ENCODE measurements at regions not wholly inside any gene's neighbourhood (a gene's known extent, or its start where the extent isn't known, plus 50 kb on each side); places are given as distances from the start of the nearest gene placed in this dataset.

- 94 to 95% methylated on average over 10 of the region's 10 CpGs for WGBS, 2 experiments
Measured at GRCh38 chr6:14704383-14705271, 541.2 kb upstream of the JARID2 start.

GRCh38 chr6:14705841-14706377, 540.0 kb upstream of the JARID2 start:
- H3K4me1 ChIP-seq (ENCODE audit: control insufficient read depth, insufficient read depth, low read length), result no peaks in the 10 kb centered on the region
- no peaks in the 10 kb centered on the region for H3K9me3 ChIP-seq (ENCODE audit: control insufficient read depth, low read length)
- 96% methylated on average over 3 to 4 of the region's 4 CpGs for WGBS, 2 experiments
- H3K36me3 ChIP-seq (ENCODE audit: control insufficient read depth, insufficient read depth, low read length), result no peaks in the 10 kb centered on the region
- no peaks in the 10 kb centered on the region for H3K27me3 ChIP-seq (ENCODE audit: control insufficient read depth, insufficient read depth, low read length, poor library complexity, severe bottlenecking)
- H3K4me3 ChIP-seq (ENCODE audit: insufficient read depth, low read depth, low read length), result no peak overlapping the region
- no peak overlapping the region for H3K27ac ChIP-seq (ENCODE audit: insufficient read depth, low read depth, low read length, poor library complexity, severe bottlenecking)

More at GRCh38 chr6:14704383-14705271, 541.2 kb upstream of the JARID2 start:
- Histone ChIP-seq H3K9me3 (ENCODE audit: control insufficient read depth, low read length) (no peaks in the 10 kb centered on the region), H3K4me1 (ENCODE audit: control insufficient read depth, insufficient read depth, low read length) (no peaks in the 10 kb centered on the region), H3K27ac (ENCODE audit: insufficient read depth, low read depth, low read length, poor library complexity, severe bottlenecking) (no peak overlapping the region), H3K36me3 (ENCODE audit: control insufficient read depth, insufficient read depth, low read length) (no peaks in the 10 kb centered on the region), H3K4me3 (ENCODE audit: insufficient read depth, low read depth, low read length) (no peak overlapping the region), H3K27me3 (ENCODE audit: control insufficient read depth, insufficient read depth, low read length, poor library complexity, severe bottlenecking) (no peaks in the 10 kb centered on the region)

GRCh38 chr6:14706378-14706929, 539.4 kb upstream of the JARID2 start:
- Histone ChIP-seq H3K9me3 (ENCODE audit: control insufficient read depth, low read length) (no peaks in the 10 kb centered on the region), H3K36me3 (ENCODE audit: control insufficient read depth, insufficient read depth, low read length) (no peaks in the 10 kb centered on the region), H3K27ac (ENCODE audit: insufficient read depth, low read depth, low read length, poor library complexity, severe bottlenecking) (no peak overlapping the region), H3K4me1 (ENCODE audit: control insufficient read depth, insufficient read depth, low read length) (no peaks in the 10 kb centered on the region), H3K27me3 (ENCODE audit: control insufficient read depth, insufficient read depth, low read length, poor library complexity, severe bottlenecking) (no peaks in the 10 kb centered on the region), H3K4me3 (ENCODE audit: insufficient read depth, low read depth, low read length) (no peak overlapping the region)
- 91 to 92% methylated on average over 12 of the region's 12 CpGs for WGBS, 2 experiments

GRCh38 chr6:14707276-14707675, 538.6 kb upstream of the JARID2 start:
- Histone ChIP-seq H3K27me3 (ENCODE audit: control insufficient read depth, insufficient read depth, low read length, poor library complexity, severe bottlenecking) (no peaks in the 10 kb centered on the region), H3K36me3 (ENCODE audit: control insufficient read depth, insufficient read depth, low read length) (no peaks in the 10 kb centered on the region), H3K4me1 (ENCODE audit: control insufficient read depth, insufficient read depth, low read length) (no peaks in the 10 kb centered on the region), H3K4me3 (ENCODE audit: insufficient read depth, low read depth, low read length) (no peak overlapping the region), H3K27ac (ENCODE audit: insufficient read depth, low read depth, low read length, poor library complexity, severe bottlenecking) (no peak overlapping the region), H3K9me3 (ENCODE audit: control insufficient read depth, low read length) (no peaks in the 10 kb centered on the region)

- Histone ChIP-seq H3K36me3 (ENCODE audit: control insufficient read depth, insufficient read depth, low read length) (no peaks in the 10 kb centered on the region), H3K4me3 (ENCODE audit: insufficient read depth, low read depth, low read length) (no peak overlapping the region), H3K27ac (ENCODE audit: insufficient read depth, low read depth, low read length, poor library complexity, severe bottlenecking) (no peak overlapping the region), H3K9me3 (ENCODE audit: control insufficient read depth, low read length) (no peaks in the 10 kb centered on the region), H3K4me1 (ENCODE audit: control insufficient read depth, insufficient read depth, low read length) (no peaks in the 10 kb centered on the region), H3K27me3 (ENCODE audit: control insufficient read depth, insufficient read depth, low read length, poor library complexity, severe bottlenecking) (no peaks in the 10 kb centered on the region)
- 89 to 95% methylated on average over 2 of the region's 2 CpGs for WGBS, 2 experiments
Measured at GRCh38 chr6:14707971-14708465, 537.9 kb upstream of the JARID2 start.

GRCh38 chr6:14709066-14709670, 536.7 kb upstream of the JARID2 start:
- Histone ChIP-seq H3K27me3 (ENCODE audit: control insufficient read depth, insufficient read depth, low read length, poor library complexity, severe bottlenecking) (no peaks in the 10 kb centered on the region), H3K4me1 (ENCODE audit: control insufficient read depth, insufficient read depth, low read length) (no peaks in the 10 kb centered on the region), H3K27ac (ENCODE audit: insufficient read depth, low read depth, low read length, poor library complexity, severe bottlenecking) (no peak overlapping the region), H3K9me3 (ENCODE audit: control insufficient read depth, low read length) (no peaks in the 10 kb centered on the region), H3K36me3 (ENCODE audit: control insufficient read depth, insufficient read depth, low read length) (no peaks in the 10 kb centered on the region), H3K4me3 (ENCODE audit: insufficient read depth, low read depth, low read length) (no peak overlapping the region)
- WGBS, 2 experiments, result 92 to 94% methylated on average over 12 of the region's 12 CpGs

GRCh38 chr6:14709900-14710299, 536.0 kb upstream of the JARID2 start:
- Histone ChIP-seq H3K4me1 (ENCODE audit: control insufficient read depth, insufficient read depth, low read length) (no peaks in the 10 kb centered on the region), H3K9me3 (ENCODE audit: control insufficient read depth, low read length) (no peaks in the 10 kb centered on the region), H3K4me3 (ENCODE audit: insufficient read depth, low read depth, low read length) (no peak overlapping the region), H3K36me3 (ENCODE audit: control insufficient read depth, insufficient read depth, low read length) (no peaks in the 10 kb centered on the region), H3K27me3 (ENCODE audit: control insufficient read depth, insufficient read depth, low read length, poor library complexity, severe bottlenecking) (no peaks in the 10 kb centered on the region), H3K27ac (ENCODE audit: insufficient read depth, low read depth, low read length, poor library complexity, severe bottlenecking) (no peak overlapping the region)
- 89 to 95% methylated on average over 3 to 4 of the region's 4 CpGs for WGBS, 2 experiments

- H3K27ac ChIP-seq (ENCODE audit: insufficient read depth, low read depth, low read length, poor library complexity, severe bottlenecking), result no peak overlapping the region
- no peaks in the 10 kb centered on the region for H3K4me1 ChIP-seq (ENCODE audit: control insufficient read depth, insufficient read depth, low read length)
- 92 to 97% methylated on average over 5 of the region's 5 CpGs for WGBS, 2 experiments
- H3K9me3 ChIP-seq (ENCODE audit: control insufficient read depth, low read length), result no peaks in the 10 kb centered on the region
- no peaks in the 10 kb centered on the region for H3K27me3 ChIP-seq (ENCODE audit: control insufficient read depth, insufficient read depth, low read length, poor library complexity, severe bottlenecking)
- H3K4me3 ChIP-seq (ENCODE audit: insufficient read depth, low read depth, low read length), result no peak overlapping the region
- no peaks in the 10 kb centered on the region for H3K36me3 ChIP-seq (ENCODE audit: control insufficient read depth, insufficient read depth, low read length)
Measured at GRCh38 chr6:14710421-14710820, 535.4 kb upstream of the JARID2 start.

- WGBS, 2 experiments, result 92% methylated on average over 3 of the region's 3 CpGs
- Histone ChIP-seq H3K9me3 (ENCODE audit: control insufficient read depth, low read length) (no peaks in the 10 kb centered on the region), H3K27me3 (ENCODE audit: control insufficient read depth, insufficient read depth, low read length, poor library complexity, severe bottlenecking) (no peaks in the 10 kb centered on the region), H3K4me3 (ENCODE audit: insufficient read depth, low read depth, low read length) (no peak overlapping the region), H3K36me3 (ENCODE audit: control insufficient read depth, insufficient read depth, low read length) (no peaks in the 10 kb centered on the region), H3K27ac (ENCODE audit: insufficient read depth, low read depth, low read length, poor library complexity, severe bottlenecking) (no peak overlapping the region), H3K4me1 (ENCODE audit: control insufficient read depth, insufficient read depth, low read length) (no peaks in the 10 kb centered on the region)
Measured at GRCh38 chr6:14711056-14711703, 534.7 kb upstream of the JARID2 start.
